WERI-Rb-1 (cell line): ENCODE measurements at regions not wholly inside any gene's neighbourhood (a gene's known extent, or its start where the extent isn't known, plus 50 kb on each side); places are given as distances from the start of the nearest gene placed in this dataset.
"Not testable (repeated sequence)": the region's sequence is repeated elsewhere in the genome, so short reads cannot be mapped to it uniquely, and the experiment has no call there.

ENCODE experiments used
- DNase-seq: peaks from one replicate; pipeline ENCODE4 v3.0.0-alpha.2; 2020
- H3K27ac ChIP-seq: fragments of 250-450 bp; sonication (Bioruptor Pico); 2 replicates; pipeline ENCODE4 v1.5.1; 2020; ENCODE audit warnings: mild to moderate bottlenecking, moderate library complexity
- H3K27me3 ChIP-seq: fragments of 250-450 bp; sonication (Bioruptor Pico); 2 replicates; pipeline ENCODE4 v1.5.1; 2021; ENCODE audit warnings: mild to moderate bottlenecking, low read depth, moderate library complexity; ENCODE audit not compliant: insufficient read depth, severe bottlenecking
- H3K36me3 ChIP-seq: fragments of 250-450 bp; sonication (Bioruptor Pico); 2 replicates; pipeline ENCODE4 v1.5.1; 2020; ENCODE audit warnings: mild to moderate bottlenecking, moderate library complexity
- H3K4me3 ChIP-seq: 2 replicates; pipeline ENCODE4 v1.5.1; 2011; ENCODE audit warnings: low read depth, mild to moderate bottlenecking, control low read depth, low read length
- H3K9me3 ChIP-seq: fragments of 250-450 bp; sonication (Bioruptor Pico); 2 replicates; pipeline ENCODE4 v1.5.1; 2021; ENCODE audit warnings: mild to moderate bottlenecking, moderate library complexity; ENCODE audit not compliant: severe bottlenecking
- TF ChIP-seq, protein P1 (sequence below): IDR thresholded peaks from 2 replicates; pipeline ENCODE4 v1.5.1; 2011; ENCODE audit warnings: low read depth, mild to moderate bottlenecking, control low read depth, inconsistent platforms, low read length

DNA sequence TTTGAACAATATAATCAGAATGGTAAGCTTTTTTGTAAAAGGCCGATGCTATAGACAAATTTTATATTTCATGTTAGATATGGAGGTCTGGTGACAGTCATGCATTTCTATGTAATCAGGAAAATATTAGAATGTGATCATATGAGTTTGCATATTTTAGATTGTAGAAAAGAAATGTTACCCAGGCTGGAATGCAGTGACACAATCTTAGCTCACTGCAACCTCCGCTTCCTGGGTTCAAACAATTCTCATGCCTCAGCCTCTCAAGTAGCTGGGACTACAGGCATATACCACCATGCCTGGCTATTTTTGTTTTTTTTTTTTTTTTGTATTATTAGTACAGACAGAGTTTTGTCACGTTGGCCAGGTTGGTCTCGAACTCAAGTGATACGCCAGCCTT, 152.0 kb downstream of the LMLN start:
- TF ChIP-seq, protein P1, sequence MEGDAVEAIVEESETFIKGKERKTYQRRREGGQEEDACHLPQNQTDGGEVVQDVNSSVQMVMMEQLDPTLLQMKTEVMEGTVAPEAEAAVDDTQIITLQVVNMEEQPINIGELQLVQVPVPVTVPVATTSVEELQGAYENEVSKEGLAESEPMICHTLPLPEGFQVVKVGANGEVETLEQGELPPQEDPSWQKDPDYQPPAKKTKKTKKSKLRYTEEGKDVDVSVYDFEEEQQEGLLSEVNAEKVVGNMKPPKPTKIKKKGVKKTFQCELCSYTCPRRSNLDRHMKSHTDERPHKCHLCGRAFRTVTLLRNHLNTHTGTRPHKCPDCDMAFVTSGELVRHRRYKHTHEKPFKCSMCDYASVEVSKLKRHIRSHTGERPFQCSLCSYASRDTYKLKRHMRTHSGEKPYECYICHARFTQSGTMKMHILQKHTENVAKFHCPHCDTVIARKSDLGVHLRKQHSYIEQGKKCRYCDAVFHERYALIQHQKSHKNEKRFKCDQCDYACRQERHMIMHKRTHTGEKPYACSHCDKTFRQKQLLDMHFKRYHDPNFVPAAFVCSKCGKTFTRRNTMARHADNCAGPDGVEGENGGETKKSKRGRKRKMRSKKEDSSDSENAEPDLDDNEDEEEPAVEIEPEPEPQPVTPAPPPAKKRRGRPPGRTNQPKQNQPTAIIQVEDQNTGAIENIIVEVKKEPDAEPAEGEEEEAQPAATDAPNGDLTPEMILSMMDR = no peak
- no peaks in the 10 kb centered on the region for H3K9me3 ChIP-seq
- H3K4me3 ChIP-seq = no peak overlapping the region
- no peak for DNase-seq
- H3K27me3 ChIP-seq = no peaks in the 10 kb centered on the region
- no peaks in the 10 kb centered on the region for H3K36me3 ChIP-seq
- H3K27ac ChIP-seq = no peak overlapping the region

DNA sequence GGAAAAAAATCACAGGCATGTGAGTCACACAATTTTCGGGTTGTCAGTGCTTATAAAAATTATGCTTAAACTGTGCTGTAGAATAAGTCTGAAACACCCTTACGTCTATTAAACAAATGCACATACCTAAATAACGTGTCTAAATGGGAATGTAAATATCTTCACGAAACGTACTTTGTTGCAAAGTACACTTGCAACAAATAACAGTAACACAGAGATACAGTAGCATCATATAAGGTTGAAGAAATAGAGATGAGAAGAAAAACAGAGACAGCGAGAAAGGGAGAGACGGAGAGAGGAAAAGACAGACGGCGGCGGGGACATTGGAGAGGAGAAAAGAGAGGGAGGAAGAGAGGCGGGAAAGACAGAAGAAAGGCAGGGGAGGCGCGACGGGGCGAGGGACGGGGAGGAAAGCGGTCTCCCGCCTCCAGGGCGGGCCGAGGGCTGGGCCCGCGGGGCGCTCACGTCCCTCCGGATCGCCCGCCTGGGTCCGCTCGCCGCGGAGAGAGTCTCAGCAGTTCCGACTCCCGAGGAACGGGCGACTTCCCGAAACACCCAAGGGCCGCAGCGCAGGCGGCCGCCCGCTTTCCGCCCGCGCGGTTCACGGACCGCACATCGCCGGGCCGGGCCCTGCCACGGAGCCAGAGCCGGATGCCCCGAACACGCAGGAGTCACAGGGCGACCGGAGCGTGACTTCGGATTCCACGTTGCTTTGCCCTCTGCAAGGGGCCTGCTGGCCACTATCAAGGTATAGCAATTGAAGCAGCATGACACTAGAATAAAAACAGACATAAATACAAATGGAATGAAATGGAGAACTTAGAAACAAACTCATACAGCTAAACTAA, 153.4 kb downstream of the LMLN start:
- no peaks in the 10 kb centered on the region for H3K27me3 ChIP-seq
- H3K4me3 ChIP-seq = peak overlapping the region; percentile 14; the same call in 1 of the 2 replicates
- TF ChIP-seq, protein P1 = no peak
- no peaks in the 10 kb centered on the region for H3K36me3 ChIP-seq
- DNase-seq = peak; percentile 8
- no peaks in the 10 kb centered on the region for H3K9me3 ChIP-seq
- no peak overlapping the region for H3K27ac ChIP-seq

DNA sequence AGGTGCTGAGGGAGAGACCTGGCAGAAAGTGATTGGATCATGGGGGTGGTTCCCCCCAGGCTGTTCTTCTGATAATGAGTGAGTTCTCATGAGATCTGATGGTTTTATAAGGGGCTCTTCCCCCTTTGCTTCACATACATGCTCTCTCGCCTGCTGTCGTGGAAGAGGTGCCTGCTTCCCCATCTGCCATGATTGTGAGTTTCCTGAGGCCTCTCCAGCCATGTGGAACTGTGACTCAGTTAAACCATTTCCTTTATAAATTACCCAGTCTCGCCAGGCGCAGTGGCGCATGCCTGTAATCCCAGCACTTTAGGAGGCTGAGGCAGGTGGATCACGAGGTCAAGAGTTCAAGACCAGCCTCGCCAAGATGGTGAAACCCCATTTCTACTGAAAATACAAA, 154.5 kb downstream of the LMLN start:
- not testable (repeated sequence) for H3K36me3 ChIP-seq, H3K4me3 ChIP-seq, DNase-seq, H3K9me3 ChIP-seq, H3K27me3 ChIP-seq, H3K27ac ChIP-seq

DNA sequence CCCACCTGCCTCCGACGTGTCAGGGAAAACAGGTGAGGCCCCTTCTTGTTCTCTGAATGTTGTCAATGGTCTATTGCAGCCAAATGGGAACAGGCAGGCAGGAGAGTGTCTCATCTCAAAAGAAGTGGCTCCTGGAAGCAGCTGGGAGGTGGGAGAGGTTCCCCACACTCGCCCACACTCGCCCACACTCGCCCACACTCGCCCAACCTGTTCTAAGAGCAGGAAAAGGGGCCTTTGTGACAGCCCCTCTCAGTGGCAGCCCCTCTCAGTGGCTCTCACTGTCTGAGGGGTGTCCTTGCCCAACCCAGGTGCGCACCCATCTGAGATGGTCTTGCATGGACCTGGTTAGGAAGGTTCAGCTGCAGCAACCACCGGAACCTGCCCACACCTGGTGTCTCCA, 162.2 kb downstream of the LMLN start:
- not testable (repeated sequence) for H3K4me3 ChIP-seq, H3K36me3 ChIP-seq, DNase-seq, H3K27ac ChIP-seq, H3K9me3 ChIP-seq, H3K27me3 ChIP-seq

DNA sequence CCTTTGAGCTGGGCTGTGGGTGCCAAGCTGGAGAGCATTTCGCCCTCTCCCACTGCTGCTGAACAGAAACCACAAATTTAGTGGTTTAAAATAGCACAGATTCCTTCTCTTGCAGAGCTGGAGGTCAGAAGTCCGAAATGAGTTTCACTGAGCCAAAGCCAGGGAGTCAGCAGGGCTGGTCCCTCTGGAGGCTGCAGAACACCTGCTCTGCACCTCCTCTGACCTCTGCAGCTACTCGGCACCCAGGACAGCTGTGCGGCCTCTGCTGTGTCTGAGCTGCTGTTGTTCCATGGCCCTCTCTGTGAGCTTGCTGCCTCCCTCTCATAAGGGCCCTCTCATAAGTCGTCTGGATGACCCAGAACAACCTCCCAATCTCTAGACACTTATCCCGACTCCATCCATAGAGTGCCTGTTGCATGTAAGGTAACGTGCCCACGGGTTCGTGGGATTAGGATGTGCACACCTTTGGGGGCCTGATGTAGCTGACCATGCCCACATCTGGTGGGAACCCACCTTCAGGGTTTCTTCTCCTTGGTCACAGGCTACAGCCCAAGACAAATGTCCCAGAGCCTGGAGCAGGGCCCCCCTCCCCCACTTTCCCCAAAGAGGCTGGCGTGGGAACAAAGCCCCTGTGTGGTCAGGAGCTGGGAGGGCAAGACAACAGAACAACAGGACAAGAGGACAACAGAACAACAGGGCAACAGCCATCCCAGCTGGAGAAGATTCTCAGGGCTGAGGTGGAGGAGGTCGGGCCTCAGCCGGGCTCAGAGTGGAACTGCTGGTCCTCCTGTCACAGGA, 177.2 kb downstream of the LMLN start:
- not testable (repeated sequence) for H3K4me3 ChIP-seq, H3K27me3 ChIP-seq, DNase-seq, H3K27ac ChIP-seq, H3K9me3 ChIP-seq, H3K36me3 ChIP-seq

DNA sequence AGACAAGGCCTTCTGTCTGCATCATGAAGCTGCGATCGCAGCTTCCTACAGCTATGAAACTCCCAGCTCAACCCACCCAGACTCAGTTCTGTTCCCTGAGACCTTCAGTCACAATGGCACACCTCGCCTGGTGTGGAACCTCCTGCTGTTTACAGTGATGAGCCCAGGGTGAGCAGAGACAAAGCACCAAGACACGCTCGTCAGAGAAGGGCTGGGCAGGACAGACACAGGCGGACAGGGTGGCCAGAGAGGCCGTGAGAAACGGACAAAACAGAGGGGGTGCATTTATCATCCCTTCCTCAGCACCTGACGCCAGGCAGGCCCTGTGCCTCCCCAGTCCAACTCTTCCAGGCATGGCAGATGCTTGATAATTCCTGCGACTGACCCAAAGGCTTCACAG, 178.2 kb downstream of the LMLN start:
- not testable (repeated sequence) for H3K36me3 ChIP-seq, H3K9me3 ChIP-seq, H3K27me3 ChIP-seq, DNase-seq, H3K4me3 ChIP-seq, H3K27ac ChIP-seq

DNA sequence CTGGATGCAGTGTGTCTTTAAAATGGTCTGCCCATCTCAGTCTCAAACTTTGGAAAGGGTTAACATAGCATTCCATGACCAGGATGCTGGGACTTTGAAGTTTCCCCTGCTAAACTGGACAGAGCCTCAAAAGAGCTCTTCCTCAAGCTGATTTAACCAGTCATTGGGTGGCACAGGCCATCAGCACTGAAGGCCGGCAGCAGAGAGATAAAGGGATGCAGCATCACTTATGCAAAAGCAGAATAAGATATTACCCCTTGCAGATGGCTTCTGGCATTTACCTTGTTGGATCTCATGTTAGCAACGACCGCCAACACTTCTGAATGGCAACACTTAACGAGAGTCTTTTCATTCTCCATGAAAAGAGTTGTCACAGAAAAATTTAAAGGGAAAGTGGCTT, 179.0 kb downstream of the LMLN start:
- not testable (repeated sequence) for DNase-seq, H3K27ac ChIP-seq, H3K9me3 ChIP-seq, H3K4me3 ChIP-seq, H3K36me3 ChIP-seq, H3K27me3 ChIP-seq

DNA sequence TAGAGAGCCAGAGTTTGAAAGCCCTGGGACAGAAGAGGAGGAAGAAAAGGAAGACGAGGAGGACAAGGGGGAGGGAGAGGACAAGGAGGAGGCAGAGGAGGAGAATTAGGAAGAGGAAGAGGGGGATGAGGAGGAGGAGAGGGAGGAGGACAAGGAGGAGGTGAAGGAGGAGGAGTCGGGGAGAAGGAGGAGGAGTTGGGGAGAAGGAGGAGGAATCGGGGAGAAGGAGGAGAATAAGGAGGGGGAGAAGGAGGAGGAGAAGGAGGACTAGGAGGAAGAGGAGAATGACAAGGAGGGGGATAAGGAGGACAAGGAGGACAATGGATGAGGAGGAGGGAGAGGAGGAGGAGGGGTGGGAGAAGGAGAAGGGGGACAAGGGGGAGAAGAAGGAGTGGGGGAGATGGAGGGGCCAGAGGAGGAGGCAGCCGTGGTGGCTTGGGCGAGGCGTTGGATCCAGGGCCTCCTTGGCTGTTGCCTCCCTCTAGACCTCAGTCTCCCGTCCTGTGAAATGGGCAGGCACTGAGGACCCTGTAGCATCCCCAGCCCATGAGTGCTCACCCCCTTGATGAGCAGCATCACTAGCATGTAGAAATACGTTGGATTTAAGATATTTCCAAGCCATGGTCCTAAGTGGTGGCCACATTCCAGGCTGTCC, 179.6 kb downstream of the LMLN start:
- H3K36me3 ChIP-seq, H3K9me3 ChIP-seq, DNase-seq, H3K4me3 ChIP-seq, H3K27ac ChIP-seq, H3K27me3 ChIP-seq: not testable (repeated sequence)

DNA sequence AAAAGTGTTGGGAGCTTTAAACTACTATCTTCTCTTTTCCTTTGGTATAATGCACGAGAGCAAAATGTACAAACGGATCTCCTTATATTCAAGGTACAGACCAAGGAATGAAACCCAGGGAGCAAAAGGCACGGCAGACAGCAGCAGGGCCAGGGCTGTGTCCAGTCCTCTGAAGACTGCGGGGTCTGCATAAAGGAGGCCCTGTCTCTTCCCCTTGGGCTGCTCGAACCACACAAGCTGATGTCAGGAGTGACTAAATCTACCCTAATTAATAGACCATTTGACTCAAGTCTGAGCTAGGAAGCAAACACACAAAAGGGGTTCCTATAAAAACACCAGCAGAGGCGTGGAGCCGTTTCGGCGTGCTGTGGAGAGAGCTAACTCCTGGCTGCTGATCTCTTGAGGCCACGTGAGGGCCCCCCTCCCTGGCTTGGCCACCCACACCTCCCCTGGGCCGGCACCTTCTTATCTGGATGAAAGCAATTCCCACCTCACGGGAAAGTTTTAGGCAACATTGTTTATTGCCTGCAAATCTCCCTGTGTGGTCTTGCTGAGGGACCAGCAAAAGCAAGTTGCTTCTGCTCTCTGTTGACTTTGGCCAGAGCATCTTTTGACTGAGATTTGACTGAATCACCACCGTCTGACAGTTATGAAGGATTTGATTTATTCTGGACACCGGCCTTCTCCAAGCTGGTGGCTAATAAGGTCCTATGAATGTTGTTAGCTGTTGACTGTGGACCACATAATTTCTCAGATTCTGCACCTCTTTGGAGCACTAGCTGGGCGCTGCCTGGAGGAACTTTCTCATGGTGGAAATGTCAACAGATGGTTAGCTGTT, 183.5 kb downstream of the LMLN start:
- H3K27ac ChIP-seq, H3K9me3 ChIP-seq, H3K36me3 ChIP-seq, H3K27me3 ChIP-seq, DNase-seq, H3K4me3 ChIP-seq: not testable (repeated sequence)

DNA sequence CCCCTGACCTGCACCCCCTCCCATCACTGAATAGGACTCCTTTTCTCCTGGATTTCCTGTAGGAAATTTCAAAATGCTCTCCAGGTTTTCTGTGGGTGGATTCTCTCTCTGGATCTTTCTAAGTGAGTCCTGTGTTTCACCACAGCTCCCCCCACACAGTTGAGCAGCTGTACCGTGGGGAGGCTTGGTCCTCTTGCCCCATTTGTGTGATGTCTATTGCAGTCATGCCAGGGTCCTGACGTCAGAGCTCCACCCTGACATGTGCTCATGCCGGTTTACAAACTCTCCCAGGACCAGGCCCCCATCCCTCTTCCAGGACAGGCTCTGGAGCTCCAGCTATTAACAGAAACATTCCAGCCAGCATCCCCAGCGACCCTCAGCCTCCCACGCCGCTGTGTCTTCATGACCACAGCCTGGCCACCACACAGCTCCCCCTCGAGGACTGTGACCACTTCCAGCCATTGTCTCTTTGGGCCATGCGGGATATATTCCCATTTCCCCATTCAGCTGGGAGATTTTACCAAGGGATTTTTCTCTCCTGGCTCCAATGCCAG, 185.3 kb downstream of the LMLN start:
- not testable (repeated sequence) for H3K27ac ChIP-seq, H3K27me3 ChIP-seq, H3K4me3 ChIP-seq, DNase-seq, H3K9me3 ChIP-seq, H3K36me3 ChIP-seq

DNA sequence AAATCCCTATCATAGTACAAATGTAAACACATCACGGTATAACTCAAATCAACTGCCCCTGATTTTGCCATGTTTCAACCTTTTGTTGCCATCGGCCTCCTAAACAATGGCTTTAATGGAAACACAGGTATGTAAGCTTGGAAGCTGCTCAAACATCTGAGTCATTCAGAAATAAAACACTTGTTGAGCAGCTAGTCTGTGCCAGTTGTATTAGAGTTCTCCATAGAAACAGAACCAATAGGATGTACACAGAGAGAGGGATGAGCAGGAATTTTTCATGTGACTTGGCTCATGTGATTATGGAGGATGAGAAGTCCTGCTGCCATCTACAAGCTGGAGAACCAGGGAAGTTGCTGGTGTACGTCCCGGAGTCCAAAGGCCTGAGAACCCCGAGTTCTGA, 186.1 kb downstream of the LMLN start:
- not testable (repeated sequence) for H3K9me3 ChIP-seq, H3K36me3 ChIP-seq, H3K4me3 ChIP-seq, DNase-seq, H3K27ac ChIP-seq, H3K27me3 ChIP-seq
